Hindlimb muscle (tissue), 1 donor: ENCODE measurements at regions not wholly inside any gene's neighbourhood (a gene's known extent, or its start where the extent isn't known, plus 50 kb on each side); places are given as distances from the start of the nearest gene placed in this dataset.

ENCODE experiments used
- DNase-seq: peaks from one replicate; pipeline ENCODE4 v3.0.0-alpha.2; 2013

- no peak for DNase-seq
Measured at GRCh38 chr6:156510242-156510641, 266.9 kb upstream of the ARID1B start.

GRCh38 chr6:156509496-156509895 lies 267.7 kb upstream of the ARID1B start:
- DNase-seq, result no peak

GRCh38 chr6:156508923-156509322 lies 268.3 kb upstream of the ARID1B start:
- no peak for DNase-seq

GRCh38 chr6:156508126-156508525 lies 269.1 kb upstream of the ARID1B start:
- DNase-seq, result no peak

GRCh38 chr6:156507656-156508055 lies 269.5 kb upstream of the ARID1B start:
- no peak for DNase-seq

GRCh38 chr6:156507106-156507505 lies 270.1 kb upstream of the ARID1B start:
- no peak for DNase-seq

GRCh38 chr6:156502969-156503504 lies 274.1 kb upstream of the ARID1B start:
- no peak for DNase-seq

GRCh38 chr6:156497618-156498017 lies 279.6 kb upstream of the ARID1B start:
- DNase-seq, result no peak

GRCh38 chr6:156487877-156488276 lies 289.3 kb upstream of the ARID1B start:
- DNase-seq, result no peak

- no peak for DNase-seq
Measured at GRCh38 chr6:156485150-156485549, 292.0 kb upstream of the ARID1B start.

GRCh38 chr6:156474507-156475120 lies 302.6 kb upstream of the ARID1B start:
- no peak for DNase-seq

- DNase-seq, result no peak
Measured at GRCh38 chr6:156471000-156471399, 306.2 kb upstream of the ARID1B start.

GRCh38 chr6:156464100-156464878 lies 312.9 kb upstream of the ARID1B start:
- DNase-seq, result no peak

GRCh38 chr6:156461647-156462046 lies 315.5 kb upstream of the ARID1B start:
- no peak for DNase-seq

- no peak for DNase-seq
Measured at GRCh38 chr6:156457601-156458000, 319.6 kb upstream of the ARID1B start.

GRCh38 chr6:156455847-156456246 lies 321.3 kb upstream of the ARID1B start:
- DNase-seq, result no peak

- DNase-seq, result no peak
Measured at GRCh38 chr6:156454867-156455266, 322.3 kb upstream of the ARID1B start.

GRCh38 chr6:156451726-156452125 lies 325.5 kb upstream of the ARID1B start:
- no peak for DNase-seq

- no peak for DNase-seq
Measured at GRCh38 chr6:156451088-156451487, 326.1 kb upstream of the ARID1B start.

GRCh38 chr6:156450421-156450820 lies 326.8 kb upstream of the ARID1B start:
- no peak for DNase-seq

GRCh38 chr6:156449569-156449968 lies 327.6 kb upstream of the ARID1B start:
- no peak for DNase-seq

GRCh38 chr6:156449128-156449527 lies 328.1 kb upstream of the ARID1B start:
- no peak for DNase-seq

- no peak for DNase-seq
Measured at GRCh38 chr6:156448579-156448978, 328.6 kb upstream of the ARID1B start.

GRCh38 chr6:156440688-156441087 lies 336.5 kb upstream of the ARID1B start:
- no peak for DNase-seq
